K562 (cell line): ENCODE measurements at regions not wholly inside any gene's neighbourhood (a gene's known extent, or its start where the extent isn't known, plus 50 kb on each side); places are given as distances from the start of the nearest gene placed in this dataset.

Experiments used
- CREB1 ChIP-seq, 2 experiments: sonication (generic) in 1 of 2; formaldehyde crosslinking in 1 of 2; IDR thresholded peaks; 2 replicates each; pipeline versions ENCODE4 v1.6.1 to v1.8.0; 2012 to 2022; ENCODE audit warnings: inconsistent platforms in 1 of 2, mild to moderate bottlenecking in 1 of 2, missing genetic modification reagents in 1 of 2, moderate library complexity in 1 of 2
- ELK3 ChIP-seq: fragments of 450-650 bp; formaldehyde crosslinking; IDR thresholded peaks from 2 replicates; pipeline ENCODE4 v1.4.0; 2020; ENCODE audit warnings: mild to moderate bottlenecking
- ILK ChIP-seq: fragments of 450-650 bp; IDR thresholded peaks from 2 replicates; pipeline ENCODE4 v1.6.1; 2016; ENCODE audit warnings: missing genetic modification characterization, low read depth, mild to moderate bottlenecking, missing compliant biosample characterization, moderate library complexity, borderline replicate concordance
- RFX7 ChIP-seq: fragments of 250-450 bp; sonication (Bioruptor Pico); IDR thresholded peaks from 2 replicates; pipeline ENCODE4 v1.5.1; 2021; ENCODE audit warnings: mild to moderate bottlenecking
- USF2 ChIP-seq: sonication (generic); formaldehyde crosslinking; IDR thresholded peaks from 2 replicates; pipeline ENCODE4 v1.5.0; 2020; ENCODE audit warnings: missing genetic modification reagents
- ZNF384 ChIP-seq: IDR thresholded peaks from 2 replicates; pipeline ENCODE4 v1.6.1; 2012; ENCODE audit warnings: low read depth, low read length, improper control_type of control experiment

GRCh38 chr4:137775701-137776100, 243.4 kb upstream of the PCDH18 start:
- TF ChIP-seq RFX7 (CRISPR knock-in tag) (no peak), CREB1 (IDR thresholded peaks at IDR 0.05) (no peak), CREB1 (CRISPR knock-in tag; IDR thresholded peaks at IDR 0.05) (no peak), USF2 (CRISPR knock-in tag) (no peak), ELK3 (no peak), ILK (tag) (no peak), ZNF384 (no peak)
